Ascending aorta (tissue), 2 donors: ENCODE measurements at regions not wholly inside any gene's neighbourhood (a gene's known extent, or its start where the extent isn't known, plus 50 kb on each side); places are given as distances from the start of the nearest gene placed in this dataset.

Experiments
- DNase-seq, 2 donors: peaks; one replicate each; pipeline ENCODE4 v3.0.0-alpha.2; 2019; ENCODE audit warnings: low spot score in 2 of 2
- H3K27ac ChIP-seq, 2 donors: fragments of 200-600 bp; sonication (generic); one replicate each; pipeline ENCODE4 v1.5.1; 2016 to 2017; ENCODE audit warnings: mild to moderate bottlenecking in 1 of 2
- H3K27me3 ChIP-seq: fragments of 200-600 bp; sonication (generic); one replicate; pipeline ENCODE4 v1.5.1; 2017
- H3K36me3 ChIP-seq, 2 donors: fragments of 200-600 bp; sonication (generic); one replicate each; pipeline ENCODE4 v1.5.1; 2016
- H3K4me1 ChIP-seq, 2 donors: fragments of 200-600 bp; sonication (generic); one replicate each; pipeline ENCODE4 v1.5.1; 2016 to 2017; ENCODE audit warnings: mild to moderate bottlenecking in 1 of 2
- H3K4me3 ChIP-seq, 2 donors: fragments of 200-600 bp; sonication (generic); one replicate each; pipeline ENCODE4 v1.5.1; 2016 to 2017; ENCODE audit warnings: mild to moderate bottlenecking in 1 of 2
- H3K9me3 ChIP-seq, 2 donors: fragments of 200-600 bp; sonication (generic); one replicate each; pipeline ENCODE4 v1.5.1; 2016
- intact Hi-C: fragments of 100-400 bp; cut with DNase I; formaldehyde crosslinking; loops from one replicate; pipeline ENCODE4 v1.15.1; 2023
- TF ChIP-seq, protein P1 (sequence below), 3 experiments: fragments of 200-600 bp in 2 of 3; fragments of 450-650 bp in 1 of 3; sonication (generic) in 2 of 3; IDR thresholded peaks; one replicate each; pipeline ENCODE4 v1.5.1; 2016 to 2019; ENCODE audit warnings: antibody characterized with exemption in 3 of 3, mild to moderate bottlenecking in 1 of 3, moderate library complexity in 1 of 3

DNA sequence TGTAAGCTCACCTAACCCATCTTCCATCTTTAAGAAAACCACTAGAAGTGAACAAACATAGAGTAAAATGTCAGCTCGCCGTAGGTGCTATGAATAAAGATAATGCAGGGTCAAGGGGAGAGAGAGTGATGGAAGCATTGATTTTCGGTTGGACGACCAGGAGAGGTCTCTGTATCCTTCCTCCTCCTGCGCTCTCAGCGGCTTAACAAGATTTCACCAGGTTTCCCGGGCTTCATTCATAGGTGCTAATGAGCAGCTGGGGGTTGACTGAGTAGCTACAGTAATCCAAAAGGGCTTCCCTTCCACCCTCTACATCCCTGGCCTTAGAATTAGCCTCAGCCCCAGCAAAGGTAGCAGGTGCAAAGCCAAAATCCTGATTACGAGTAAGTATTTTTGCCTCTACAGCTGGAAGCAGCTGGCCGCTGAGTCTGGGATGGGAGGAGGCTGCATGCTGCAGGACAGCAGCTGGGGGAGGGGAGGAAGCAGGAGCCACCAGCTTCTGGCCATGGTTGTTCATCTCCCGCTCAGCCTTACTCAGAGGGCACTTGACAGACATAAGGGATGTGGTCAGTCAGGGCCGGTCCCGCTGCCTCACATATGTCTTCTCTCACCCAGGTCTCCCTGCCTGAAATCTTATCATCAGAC lies 112.0 kb upstream of the IL12B start:
- no peaks in the 10 kb centered on the region for H3K27me3 ChIP-seq
- H3K4me1 ChIP-seq, result no peaks in the 10 kb centered on the region
- TF ChIP-seq, protein P1, sequence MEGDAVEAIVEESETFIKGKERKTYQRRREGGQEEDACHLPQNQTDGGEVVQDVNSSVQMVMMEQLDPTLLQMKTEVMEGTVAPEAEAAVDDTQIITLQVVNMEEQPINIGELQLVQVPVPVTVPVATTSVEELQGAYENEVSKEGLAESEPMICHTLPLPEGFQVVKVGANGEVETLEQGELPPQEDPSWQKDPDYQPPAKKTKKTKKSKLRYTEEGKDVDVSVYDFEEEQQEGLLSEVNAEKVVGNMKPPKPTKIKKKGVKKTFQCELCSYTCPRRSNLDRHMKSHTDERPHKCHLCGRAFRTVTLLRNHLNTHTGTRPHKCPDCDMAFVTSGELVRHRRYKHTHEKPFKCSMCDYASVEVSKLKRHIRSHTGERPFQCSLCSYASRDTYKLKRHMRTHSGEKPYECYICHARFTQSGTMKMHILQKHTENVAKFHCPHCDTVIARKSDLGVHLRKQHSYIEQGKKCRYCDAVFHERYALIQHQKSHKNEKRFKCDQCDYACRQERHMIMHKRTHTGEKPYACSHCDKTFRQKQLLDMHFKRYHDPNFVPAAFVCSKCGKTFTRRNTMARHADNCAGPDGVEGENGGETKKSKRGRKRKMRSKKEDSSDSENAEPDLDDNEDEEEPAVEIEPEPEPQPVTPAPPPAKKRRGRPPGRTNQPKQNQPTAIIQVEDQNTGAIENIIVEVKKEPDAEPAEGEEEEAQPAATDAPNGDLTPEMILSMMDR (IDR thresholded peaks at IDR 0.05), result no peak
- no peak overlapping the region for H3K4me3 ChIP-seq
- no peak for DNase-seq
- intact Hi-C loops, result no loop called here
- H3K27ac ChIP-seq, result no peak overlapping the region
- no peaks in the 10 kb centered on the region for H3K36me3 ChIP-seq
- H3K9me3 ChIP-seq, result no peaks in the 10 kb centered on the region

DNA sequence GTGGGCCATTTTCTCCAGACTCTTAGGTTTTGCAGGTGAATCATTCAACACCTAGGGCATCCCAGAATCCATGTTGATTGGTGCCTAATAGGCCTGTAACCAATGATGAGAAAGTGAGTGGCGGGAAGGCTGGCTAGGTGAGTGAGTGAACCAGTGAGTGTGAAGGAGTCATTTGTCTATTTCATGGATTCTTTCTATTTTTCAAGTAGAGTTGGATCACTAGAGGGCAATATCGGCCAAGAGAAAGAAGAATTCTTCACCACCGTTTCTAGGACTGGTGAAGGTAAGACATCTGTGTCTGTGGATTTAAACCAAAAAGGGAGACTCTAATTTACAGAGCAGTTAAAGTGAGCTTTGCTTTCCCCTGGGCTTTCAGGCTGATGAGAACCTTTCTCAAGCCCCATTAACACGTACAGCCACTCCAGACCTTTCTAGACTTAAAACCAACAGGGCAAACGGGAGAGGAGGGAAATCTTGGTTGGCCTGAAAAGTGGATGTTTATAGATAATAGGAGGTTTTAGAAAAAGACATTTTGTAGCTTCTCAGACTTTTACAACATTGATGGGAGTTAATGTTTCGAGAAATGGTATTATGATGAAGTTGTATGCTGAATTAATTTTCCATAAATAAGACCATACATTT lies 114.3 kb upstream of the IL12B start:
- H3K4me3 ChIP-seq, result no peak overlapping the region
- no peak overlapping the region for H3K27ac ChIP-seq
- TF ChIP-seq, protein P1 (IDR thresholded peaks at IDR 0.05), result peak; percentile 41 to 60 (median 52)
- intact Hi-C loops, result loop anchor here (1.0 to 5.0 kb wide), 4 partner anchors 318 to 542 kb away; partner anchors contain the start of gene ADRA1B
- no peaks in the 10 kb centered on the region for H3K27me3 ChIP-seq
- H3K4me1 ChIP-seq, result no peaks in the 10 kb centered on the region
- H3K9me3 ChIP-seq, result no peaks in the 10 kb centered on the region
- no peaks in the 10 kb centered on the region for H3K36me3 ChIP-seq
- DNase-seq, result no peak

DNA sequence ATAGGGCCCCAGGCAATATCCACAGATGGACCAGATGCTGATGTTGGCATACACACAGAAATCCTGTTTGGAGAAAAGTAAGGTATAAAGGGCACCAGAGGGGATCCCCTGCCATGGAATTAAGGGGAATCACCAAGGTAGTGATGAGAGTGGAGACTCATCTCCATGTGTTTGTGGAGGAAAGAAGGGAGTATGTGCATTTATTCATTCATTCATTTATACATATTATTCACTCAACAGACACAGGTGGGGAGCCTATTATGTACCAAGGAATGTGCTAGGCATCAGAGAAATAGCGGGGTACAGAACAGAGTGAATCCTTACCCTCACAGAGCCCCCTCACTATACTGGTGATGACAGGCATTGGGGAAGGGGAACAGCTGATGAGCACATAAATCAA lies 116.8 kb upstream of the IL12B start:
- Histone ChIP-seq H3K4me1 (peaks cover 0 to 13% of the 10 kb centered on the region in 2 donors), H3K4me3 (no peak overlapping the region), H3K27ac (no peak overlapping the region), H3K36me3 (no peaks in the 10 kb centered on the region), H3K9me3 (no peaks in the 10 kb centered on the region), H3K27me3 (no peaks in the 10 kb centered on the region)
- TF ChIP-seq, protein P1 (IDR thresholded peaks at IDR 0.05), result no peak
- DNase-seq, result no peak
- intact Hi-C loops, result loop anchor here (5.0 kb wide), 2 partner anchors 315 to 530 kb away; no protein-coding TSS in a partner anchor

DNA sequence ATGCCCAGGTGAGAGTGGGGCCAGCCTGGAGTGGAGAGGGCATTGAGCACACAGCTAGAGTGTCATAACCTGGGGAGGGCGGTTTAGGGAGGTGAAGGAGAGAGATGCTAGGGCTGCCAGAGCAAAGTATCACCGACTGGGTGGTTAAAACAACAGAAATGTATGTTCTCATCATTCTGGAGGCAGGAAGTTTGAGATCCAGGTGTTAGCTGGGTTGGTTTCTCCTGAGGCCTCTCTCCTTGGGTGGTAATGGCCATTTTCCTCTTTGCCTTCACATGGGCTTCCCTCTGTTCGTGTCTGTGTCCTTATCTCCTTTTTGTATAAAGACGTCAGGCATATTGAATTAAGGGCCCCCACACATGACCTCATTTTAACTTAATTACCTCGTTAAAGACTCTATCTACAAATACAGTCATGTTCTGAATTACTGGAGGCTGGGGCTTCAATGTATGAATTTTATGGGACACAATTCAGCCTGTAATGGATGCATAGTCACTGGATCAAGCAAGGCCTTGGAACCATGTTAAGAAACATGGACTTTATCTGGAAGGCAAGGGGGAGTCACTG lies 118.6 kb upstream of the IL12B start:
- Histone ChIP-seq H3K9me3 (no peaks in the 10 kb centered on the region), H3K27ac (no peak overlapping the region), H3K36me3 (no peaks in the 10 kb centered on the region), H3K4me1 (peaks cover 0 to 15% of the 10 kb centered on the region in 2 donors), H3K27me3 (no peaks in the 10 kb centered on the region), H3K4me3 (no peak overlapping the region)
- TF ChIP-seq, protein P1 (IDR thresholded peaks at IDR 0.05), result no peak
- intact Hi-C loops, result loop anchor here (5.0 kb wide), 2 partner anchors 313 to 528 kb away; no protein-coding TSS in a partner anchor
- DNase-seq, result peak in 1 of 2 donors; percentile 34

DNA sequence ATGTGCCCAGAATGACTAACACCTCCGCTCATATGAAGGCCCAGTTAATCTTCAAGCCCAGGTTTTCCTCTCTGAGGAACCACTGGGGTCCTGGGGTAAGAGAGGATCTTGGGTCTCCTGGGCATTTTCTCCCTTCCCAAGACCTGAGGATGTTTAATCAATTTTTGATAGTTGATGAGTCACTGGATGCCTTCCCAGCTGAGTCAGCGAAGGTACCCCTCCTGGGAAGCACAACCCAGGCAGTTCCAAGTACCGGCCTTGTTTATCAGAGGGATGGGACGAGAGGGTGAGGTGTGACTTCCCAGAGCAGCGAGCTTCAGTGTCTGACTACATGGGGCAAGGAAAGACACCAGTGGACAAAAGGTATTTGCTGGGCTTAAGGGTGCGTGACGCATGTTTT lies 119.6 kb upstream of the IL12B start:
- Histone ChIP-seq H3K27me3 (no peaks in the 10 kb centered on the region), H3K4me3 (no peak overlapping the region), H3K36me3 (no peaks in the 10 kb centered on the region), H3K27ac (no peak overlapping the region), H3K4me1 (peaks cover 0 to 15% of the 10 kb centered on the region in 2 donors), H3K9me3 (no peaks in the 10 kb centered on the region)
- TF ChIP-seq, protein P1 (IDR thresholded peaks at IDR 0.05), result no peak
- intact Hi-C loops, result loop anchor here (2.0 to 5.0 kb wide), 4 partner anchors 55 to 527 kb away; no protein-coding TSS in a partner anchor
- DNase-seq, result peak in 1 of 2 donors; percentile 38
